HFFc6 (cell line): ENCODE measurements at regions not wholly inside any gene's neighbourhood (a gene's known extent, or its start where the extent isn't known, plus 50 kb on each side); places are given as distances from the start of the nearest gene placed in this dataset.

Experiments used
- DNase-seq: peaks from one replicate; pipeline ENCODE4 v3.0.0-alpha.2; 2018
- H3K27ac Mint-ChIP-seq: 2 replicates; pipeline ENCODE4 v1.8.0; 2020; ENCODE audit warnings: mild to moderate bottlenecking, mixed read lengths
- H3K27me3 Mint-ChIP-seq: 2 replicates; pipeline ENCODE4 v1.8.0; 2021; ENCODE audit warnings: mild to moderate bottlenecking, moderate library complexity, mixed read lengths; ENCODE audit not compliant: insufficient read depth
- H3K36me3 Mint-ChIP-seq: 2 replicates; pipeline ENCODE4 v1.8.0; 2021; ENCODE audit warnings: low read depth, mixed read lengths
- H3K4me1 Mint-ChIP-seq: 2 replicates; pipeline ENCODE4 v1.8.0; 2020; ENCODE audit warnings: low read depth, mixed read lengths
- H3K4me3 Mint-ChIP-seq: 2 replicates; pipeline ENCODE4 v1.8.0; 2020; ENCODE audit warnings: mild to moderate bottlenecking, moderate library complexity, mixed read lengths
- H3K9me3 Mint-ChIP-seq: 2 replicates; pipeline ENCODE4 v1.8.0; 2020; ENCODE audit warnings: mild to moderate bottlenecking, mixed read lengths
- TF ChIP-seq, protein P1 (sequence below): fragments of 200-600 bp; sonication (generic); IDR thresholded peaks from 2 replicates; pipeline ENCODE4 v1.5.0; 2021; ENCODE audit warnings: antibody characterized with exemption, mild to moderate bottlenecking

DNA sequence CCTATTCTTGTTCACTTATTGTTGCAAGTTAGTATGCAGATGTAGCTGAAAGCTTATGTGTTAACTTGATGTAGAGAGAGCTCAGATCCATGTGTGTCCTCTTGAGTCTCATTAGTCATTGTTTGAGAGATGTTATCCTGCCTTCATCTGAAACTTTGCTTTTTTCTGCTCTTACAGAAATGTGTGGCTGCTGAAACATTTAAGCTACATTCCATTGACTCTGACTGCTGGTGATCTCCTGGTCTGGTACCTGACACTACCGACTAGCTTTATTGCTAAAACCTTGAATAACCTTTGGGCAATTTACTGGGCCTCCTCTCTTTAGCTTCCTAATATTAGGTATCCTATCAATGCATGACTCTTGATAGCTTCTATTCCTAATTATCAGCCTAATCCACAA is 705.6 kb upstream of the FOXG1 start:
- Mint-ChIP-seq H3K27me3 (no peaks in the 10 kb centered on the region), H3K4me1 (no peaks in the 10 kb centered on the region), H3K4me3 (no peak overlapping the region), H3K27ac (no peak overlapping the region), H3K9me3 (peaks cover 51% of the 10 kb centered on the region), H3K36me3 (peaks cover 4% of the 10 kb centered on the region; the same call in 1 of the 2 replicates)
- DNase-seq, result no peak
- TF ChIP-seq, protein P1, sequence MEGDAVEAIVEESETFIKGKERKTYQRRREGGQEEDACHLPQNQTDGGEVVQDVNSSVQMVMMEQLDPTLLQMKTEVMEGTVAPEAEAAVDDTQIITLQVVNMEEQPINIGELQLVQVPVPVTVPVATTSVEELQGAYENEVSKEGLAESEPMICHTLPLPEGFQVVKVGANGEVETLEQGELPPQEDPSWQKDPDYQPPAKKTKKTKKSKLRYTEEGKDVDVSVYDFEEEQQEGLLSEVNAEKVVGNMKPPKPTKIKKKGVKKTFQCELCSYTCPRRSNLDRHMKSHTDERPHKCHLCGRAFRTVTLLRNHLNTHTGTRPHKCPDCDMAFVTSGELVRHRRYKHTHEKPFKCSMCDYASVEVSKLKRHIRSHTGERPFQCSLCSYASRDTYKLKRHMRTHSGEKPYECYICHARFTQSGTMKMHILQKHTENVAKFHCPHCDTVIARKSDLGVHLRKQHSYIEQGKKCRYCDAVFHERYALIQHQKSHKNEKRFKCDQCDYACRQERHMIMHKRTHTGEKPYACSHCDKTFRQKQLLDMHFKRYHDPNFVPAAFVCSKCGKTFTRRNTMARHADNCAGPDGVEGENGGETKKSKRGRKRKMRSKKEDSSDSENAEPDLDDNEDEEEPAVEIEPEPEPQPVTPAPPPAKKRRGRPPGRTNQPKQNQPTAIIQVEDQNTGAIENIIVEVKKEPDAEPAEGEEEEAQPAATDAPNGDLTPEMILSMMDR, result no peak

DNA sequence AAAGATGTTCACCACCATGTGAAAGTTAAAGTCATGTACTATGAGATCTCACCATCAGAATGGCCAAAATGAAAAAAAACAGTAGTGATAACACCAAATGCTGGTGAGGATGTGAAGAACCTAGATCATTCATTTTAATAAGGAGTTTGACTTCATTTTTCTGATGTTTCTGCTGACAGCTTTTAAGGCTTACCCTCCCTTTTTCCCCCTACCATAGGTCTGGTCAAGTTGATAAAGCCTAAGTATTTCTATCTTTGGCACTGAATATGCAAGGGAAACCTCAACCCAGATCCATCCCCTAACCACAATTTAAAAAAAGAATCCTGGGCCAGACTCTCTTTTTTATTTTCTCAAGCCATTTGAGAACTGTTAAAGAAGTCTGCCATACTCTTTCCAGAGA is 689.6 kb upstream of the FOXG1 start:
- H3K4me3 Mint-ChIP-seq, result no peak overlapping the region
- H3K9me3 Mint-ChIP-seq, result peaks cover 62% of the 10 kb centered on the region
- no peaks in the 10 kb centered on the region for H3K4me1 Mint-ChIP-seq
- TF ChIP-seq, protein P1, result no peak
- DNase-seq, result no peak
- no peaks in the 10 kb centered on the region for H3K27me3 Mint-ChIP-seq
- H3K36me3 Mint-ChIP-seq, result no peaks in the 10 kb centered on the region
- no peak overlapping the region for H3K27ac Mint-ChIP-seq

DNA sequence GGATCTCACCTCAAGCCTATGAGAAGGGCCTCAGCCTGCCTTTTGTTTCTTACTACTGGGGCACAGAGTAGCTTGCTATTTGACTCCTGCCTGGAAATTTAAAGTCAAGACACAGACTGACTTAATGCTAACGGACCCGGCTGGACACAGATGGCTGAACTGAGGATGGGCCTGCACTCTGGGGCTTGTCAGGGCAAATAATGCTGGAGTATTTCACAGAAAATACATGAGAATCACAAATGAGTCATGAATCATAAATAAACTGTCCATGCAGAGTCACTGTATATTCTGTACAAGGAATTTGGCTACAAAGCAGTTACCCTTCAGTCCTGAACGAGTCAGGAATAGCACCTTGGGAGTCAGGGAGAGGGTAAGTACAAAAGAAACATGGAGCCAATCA is 683.2 kb upstream of the FOXG1 start:
- H3K4me3 Mint-ChIP-seq, result no peak overlapping the region
- no peak for DNase-seq
- no peaks in the 10 kb centered on the region for H3K4me1 Mint-ChIP-seq
- peaks cover 32% of the 10 kb centered on the region for H3K9me3 Mint-ChIP-seq
- no peak overlapping the region for H3K27ac Mint-ChIP-seq
- TF ChIP-seq, protein P1, result no peak
- H3K27me3 Mint-ChIP-seq, result no peaks in the 10 kb centered on the region
- H3K36me3 Mint-ChIP-seq, result no peaks in the 10 kb centered on the region

DNA sequence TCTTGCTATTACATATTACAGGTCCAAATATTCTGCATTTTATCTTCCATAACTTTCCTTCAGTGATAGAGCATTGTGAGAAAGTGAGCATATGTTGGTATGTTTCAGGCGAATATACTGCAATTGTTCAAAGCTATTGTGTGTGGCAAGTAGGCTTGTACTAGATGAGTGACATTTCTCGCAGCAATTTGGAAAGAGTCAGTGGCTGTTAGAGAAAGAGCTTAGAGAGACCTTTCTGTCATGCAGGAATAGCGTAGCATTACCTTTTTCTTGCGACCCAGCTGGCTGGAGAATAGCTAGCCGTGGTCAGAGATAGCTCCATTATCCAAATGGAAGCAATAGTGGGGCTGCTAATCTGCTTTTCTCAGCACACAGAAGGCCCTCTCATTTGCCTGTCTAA is 678.5 kb upstream of the FOXG1 start:
- no peak for DNase-seq
- Mint-ChIP-seq H3K36me3 (no peaks in the 10 kb centered on the region), H3K9me3 (peaks cover 56% of the 10 kb centered on the region), H3K27me3 (no peaks in the 10 kb centered on the region), H3K4me1 (no peaks in the 10 kb centered on the region), H3K27ac (no peak overlapping the region), H3K4me3 (no peak overlapping the region)
- TF ChIP-seq, protein P1, result no peak

DNA sequence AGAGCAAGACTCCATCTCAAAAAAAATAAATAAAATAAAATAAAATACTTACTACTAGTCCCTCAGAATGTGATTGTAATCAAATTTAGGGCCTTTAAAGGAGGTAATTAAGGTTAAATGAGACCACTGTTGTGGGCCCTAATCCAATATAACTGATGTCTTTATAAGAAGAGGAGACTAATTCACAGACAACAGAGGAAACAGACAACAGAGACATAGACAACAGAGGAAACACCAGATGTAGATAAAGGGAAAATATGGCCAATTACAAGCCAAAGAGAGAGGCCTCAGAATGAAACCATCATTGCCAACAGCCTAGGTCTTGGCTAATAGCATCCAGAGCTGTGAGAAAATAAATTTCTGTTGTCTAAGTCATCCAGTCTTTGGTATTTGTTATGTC is 669.0 kb upstream of the FOXG1 start:
- no peaks in the 10 kb centered on the region for H3K4me1 Mint-ChIP-seq
- no peak for DNase-seq
- H3K27me3 Mint-ChIP-seq, result no peaks in the 10 kb centered on the region
- no peak overlapping the region for H3K4me3 Mint-ChIP-seq
- H3K27ac Mint-ChIP-seq, result no peak overlapping the region
- peaks cover 36% of the 10 kb centered on the region for H3K9me3 Mint-ChIP-seq
- H3K36me3 Mint-ChIP-seq, result no peaks in the 10 kb centered on the region
- TF ChIP-seq, protein P1, result no peak

DNA sequence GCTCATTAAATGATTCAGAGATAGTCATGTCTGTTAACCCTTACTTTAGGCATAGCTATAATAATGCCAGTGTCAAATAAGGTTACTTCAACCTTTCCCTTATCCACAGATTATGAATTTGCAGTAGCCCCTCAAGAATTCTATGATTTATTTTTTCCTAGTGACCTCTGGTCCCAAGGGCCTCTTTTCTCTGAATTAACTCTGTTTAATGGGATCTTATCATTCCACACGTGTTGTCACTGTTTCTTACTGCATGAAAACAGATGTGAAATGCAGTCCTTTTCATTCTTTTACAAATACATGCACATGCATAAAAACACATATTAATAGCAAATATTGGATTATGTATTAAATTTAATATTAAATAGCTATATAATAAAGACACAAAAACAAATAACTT is 667.7 kb upstream of the FOXG1 start:
- no peak for DNase-seq
- Mint-ChIP-seq H3K27ac (no peak overlapping the region), H3K9me3 (peaks cover 27% of the 10 kb centered on the region), H3K27me3 (no peaks in the 10 kb centered on the region), H3K4me3 (no peak overlapping the region), H3K4me1 (no peaks in the 10 kb centered on the region), H3K36me3 (no peaks in the 10 kb centered on the region)
- TF ChIP-seq, protein P1, result no peak
